Motor neuron (in vitro differentiated cells): ENCODE measurements at regions not wholly inside any gene's neighbourhood (a gene's known extent, or its start where the extent isn't known, plus 50 kb on each side); places are given as distances from the start of the nearest gene placed in this dataset.
A peak's percentile ranks its signal among the peaks of the same experiment; 100 is the strongest.
"Not testable (repeated sequence)": the region's sequence is repeated elsewhere in the genome, so short reads cannot be mapped to it uniquely, and the experiment has no call there.

Experiments used
- ATAC-seq, 8 experiments: fragments of 200-7000 bp; cut with Tn5 transposase; replicated peaks in 6 of 8; 2 replicates each; pipeline ENCODE4 v1.8.0; 2021; ENCODE audit warnings: mild to moderate bottlenecking in 8 of 8, moderate library complexity in 8 of 8
- H3K27ac ChIP-seq, 2 donors: fragments of 250-450 bp; sonication (Bioruptor Pico); 2 replicates each; pipeline ENCODE4 v1.9.0; 2021; ENCODE audit warnings: antibody characterized with exemption in 2 of 2, mild to moderate bottlenecking in 2 of 2, moderate library complexity in 1 of 2
- H3K4me1 ChIP-seq, 2 donors: fragments of 250-450 bp; sonication (Bioruptor Pico); replicated peaks in 1 of 2; 2 replicates each; pipeline ENCODE4 v1.6.1; 2021; ENCODE audit warnings: antibody characterized with exemption in 2 of 2, mild to moderate bottlenecking in 2 of 2, moderate library complexity in 1 of 2
- H3K4me3 ChIP-seq, 5 donors: fragments of 250-450 bp; sonication (Bioruptor Pico); 2 replicates each; pipeline ENCODE4 v1.9.0; 2021; ENCODE audit warnings: antibody characterized with exemption in 5 of 5, mild to moderate bottlenecking in 5 of 5, moderate library complexity in 4 of 5
- WGBS, 10 experiments: fragments of 450-650 bp; shearing (Covaris generic); methylation state at CpG; one replicate each; pipeline ENCODE4 v1.0.0; 2022; 5-methylcytosine and 5-hydroxymethylcytosine counted together
- in situ Hi-C, 9 experiments: fragments of 400-800 bp; cut with MboI; loops; one replicate each; pipeline ENCODE4 v1.15.0; 2021; ENCODE audit warnings: low sequenced_read_pairs in 9 of 9, low pct_unique_long_range_greater_than_20kb in 2 of 9; ENCODE audit not compliant: unreplicated experiment in 9 of 9

- H3K4me3 ChIP-seq, result no peak overlapping the region
- in situ Hi-C loops, result no loop called here
- WGBS, 10 experiments, result 14 to 100% (median 67%) methylated on average over 1 of the region's 1 CpG; no CpG with 5 or more reads in 2 of the 10 experiments
- H3K27ac ChIP-seq, result no peak overlapping the region
- no peaks in the 10 kb centered on the region for H3K4me1 ChIP-seq
- peak in 1 of 8 experiments; percentile 86 for ATAC-seq
Measured at GRCh38 chr5:106399391-106399790, 1271.3 kb downstream of the EFNA5 start.

GRCh38 chr5:106397700-106398099, 1273.0 kb downstream of the EFNA5 start:
- Histone ChIP-seq H3K4me3 (no peak overlapping the region), H3K4me1 (no peaks in the 10 kb centered on the region), H3K27ac (no peak overlapping the region)
- in situ Hi-C loops, result no loop called here
- ATAC-seq, result peak in 1 of 8 experiments; percentile 59
- 0 to 75% (median 40%) methylated on average over 1 of the region's 1 CpG; no CpG with 5 or more reads in 2 of the 10 experiments for WGBS, 10 experiments

GRCh38 chr5:106393276-106393675, 1277.5 kb downstream of the EFNA5 start:
- Histone ChIP-seq H3K4me1 (no peaks in the 10 kb centered on the region), H3K4me3 (no peak overlapping the region), H3K27ac (no peak overlapping the region)
- in situ Hi-C loops, result no loop called here
- 88 to 100% (median 100%) methylated on average over 1 of the region's 1 CpG; no CpG with 5 or more reads in 2 of the 10 experiments for WGBS, 10 experiments
- ATAC-seq, result no peak

- Histone ChIP-seq H3K4me1 (no peaks in the 10 kb centered on the region), H3K4me3 (no peak overlapping the region), H3K27ac (no peak overlapping the region)
- ATAC-seq, result no peak
- in situ Hi-C loops, result no loop called here
- WGBS, 10 experiments, result 17 to 100% (median 75%) methylated on average over 1 to 5 of the region's 5 CpGs; no CpG with 5 or more reads in 1 of the 10 experiments
Measured at GRCh38 chr5:106392766-106393165, 1278.0 kb downstream of the EFNA5 start.

- ATAC-seq, H3K4me1 ChIP-seq, H3K4me3 ChIP-seq, in situ Hi-C loops, H3K27ac ChIP-seq: not testable (repeated sequence)
- WGBS, 10 experiments, result 86 to 100% (median 96%) methylated on average over 4 to 9 of the region's 12 CpGs; no CpG with 5 or more reads in 4 of the 10 experiments
Measured at GRCh38 chr5:106387767-106388166, 1283.0 kb downstream of the EFNA5 start.

GRCh38 chr5:106386287-106386686, 1284.5 kb downstream of the EFNA5 start:
- no peak overlapping the region for H3K4me3 ChIP-seq
- H3K4me1 ChIP-seq, result no peaks in the 10 kb centered on the region
- no peak overlapping the region for H3K27ac ChIP-seq
- 37 to 100% (median 85%) methylated on average over 1 to 3 of the region's 3 CpGs; no CpG with 5 or more reads in 1 of the 10 experiments for WGBS, 10 experiments
- ATAC-seq, result no peak
- in situ Hi-C loops, result no loop called here

GRCh38 chr5:106380736-106381135, 1290.0 kb downstream of the EFNA5 start:
- Histone ChIP-seq H3K27ac (no peak overlapping the region), H3K4me3 (no peak overlapping the region), H3K4me1 (no peaks in the 10 kb centered on the region)
- WGBS, 10 experiments, result 0 to 86% (median 76%) methylated on average over 1 of the region's 1 CpG; no CpG with 5 or more reads in 4 of the 10 experiments
- peak in 1 of 8 experiments; percentile 71 for ATAC-seq
- in situ Hi-C loops, result no loop called here

GRCh38 chr5:106376522-106376921, 1294.2 kb downstream of the EFNA5 start:
- in situ Hi-C loops, result no loop called here
- WGBS, 10 experiments, result 0 to 93% (median 17%) methylated on average over 1 of the region's 1 CpG; no CpG with 5 or more reads in 2 of the 10 experiments
- Histone ChIP-seq H3K27ac (no peak overlapping the region), H3K4me3 (no peak overlapping the region), H3K4me1 (no peaks in the 10 kb centered on the region)
- no peak for ATAC-seq

- in situ Hi-C loops, result no loop called here
- H3K4me1 ChIP-seq, result no peaks in the 10 kb centered on the region
- no peak for ATAC-seq
- no peak overlapping the region for H3K27ac ChIP-seq
- no peak overlapping the region for H3K4me3 ChIP-seq
Measured at GRCh38 chr5:106374956-106375355, 1295.8 kb downstream of the EFNA5 start.

- in situ Hi-C loops, result no loop called here
- Histone ChIP-seq H3K4me3 (no peak overlapping the region), H3K27ac (no peak overlapping the region), H3K4me1 (no peaks in the 10 kb centered on the region)
- ATAC-seq, result no peak
- WGBS, 10 experiments, result 0 to 100% (median 46%) methylated on average over 1 of the region's 1 CpG; no CpG with 5 or more reads in 6 of the 10 experiments
Measured at GRCh38 chr5:106368021-106368420, 1302.7 kb downstream of the EFNA5 start.

- no peak overlapping the region for H3K27ac ChIP-seq
Measured at GRCh38 chr5:106367281-106367680, 1303.5 kb downstream of the EFNA5 start.

GRCh38 chr5:106363578-106363977, 1307.2 kb downstream of the EFNA5 start:
- Histone ChIP-seq H3K4me1 (no peaks in the 10 kb centered on the region), H3K27ac (no peak overlapping the region), H3K4me3 (no peak overlapping the region)
- in situ Hi-C loops, result no loop called here
- WGBS, 10 experiments, result 67 to 100% (median 83%) methylated on average over 1 of the region's 1 CpG; no CpG with 5 or more reads in 4 of the 10 experiments
- peak in 2 of 8 experiments; percentile 36 to 40 for ATAC-seq

More at GRCh38 chr5:106367281-106367680, 1303.5 kb downstream of the EFNA5 start:
- in situ Hi-C loops, result no loop called here
- Histone ChIP-seq H3K4me1 (no peaks in the 10 kb centered on the region), H3K4me3 (no peak overlapping the region)
- 0 to 100% (median 92%) methylated on average over 1 of the region's 1 CpG; no CpG with 5 or more reads in 2 of the 10 experiments for WGBS, 10 experiments
- no peak for ATAC-seq

- no peak overlapping the region for H3K27ac ChIP-seq
- WGBS, 10 experiments, result 0 to 100% (median 94%) methylated on average over 1 of the region's 1 CpG; no CpG with 5 or more reads in 2 of the 10 experiments
- no peaks in the 10 kb centered on the region for H3K4me1 ChIP-seq
- no peak overlapping the region for H3K4me3 ChIP-seq
- in situ Hi-C loops, result no loop called here
- ATAC-seq, result no peak
Measured at GRCh38 chr5:106361905-106362304, 1308.8 kb downstream of the EFNA5 start.

GRCh38 chr5:106331415-106331814, 1339.3 kb downstream of the EFNA5 start:
- in situ Hi-C loops, result no loop called here
- Histone ChIP-seq H3K27ac (no peak overlapping the region), H3K4me3 (no peak overlapping the region), H3K4me1 (no peaks in the 10 kb centered on the region)
- 0 to 100% (median 67%) methylated on average over 1 to 2 of the region's 2 CpGs; no CpG with 5 or more reads in 1 of the 10 experiments for whole genome bisulfite sequencing, 10 experiments
- peak in 1 of 8 experiments; percentile 51 for ATAC-seq
